Kidney (tissue), 13 donors: ENCODE measurements at regions not wholly inside any gene's neighbourhood (a gene's known extent, or its start where the extent isn't known, plus 50 kb on each side); places are given as distances from the start of the nearest gene placed in this dataset.

Experiments
- DNase-seq, 5 donors: peaks; one replicate each; pipeline ENCODE4 v3.0.0-alpha.2; 2013 to 2020
- FAIRE-seq: peaks from 2 replicates; lab custom pipeline; 2012; peaks lifted over from hg19 to GRCh38; lab: Jason Lieb, UNC
- H3K27ac ChIP-seq, 2 donors: one replicate each; pipeline ENCODE4 v1.7.0; 2013; ENCODE audit warnings: low read depth in 2 of 2, low read length in 2 of 2, inconsistent platforms in 1 of 2
- H3K27me3 ChIP-seq: one replicate; pipeline ENCODE4 v1.7.1; 2013; ENCODE audit warnings: low read length, inconsistent platforms; ENCODE audit not compliant: control insufficient read depth, insufficient read depth
- H3K36me3 ChIP-seq, 3 donors: one replicate each; pipeline versions ENCODE4 v1.7.0 to v1.7.1; 2013; ENCODE audit warnings: low read length in 3 of 3, control low read depth in 1 of 3, inconsistent platforms in 1 of 3; ENCODE audit not compliant: insufficient read depth in 3 of 3, control insufficient read depth in 2 of 3
- H3K4me1 ChIP-seq, 3 donors: one replicate each; pipeline versions ENCODE4 v1.7.0 to v1.7.1; 2013; ENCODE audit warnings: low read length in 3 of 3, inconsistent platforms in 1 of 3, low read depth in 1 of 3; ENCODE audit not compliant: control insufficient read depth in 2 of 3, insufficient read depth in 2 of 3
- H3K4me3 ChIP-seq, 3 donors: one replicate each; pipeline versions ENCODE4 v1.7.0 to v1.8.1; 2013; ENCODE audit warnings: low read length in 3 of 3, control low read depth in 1 of 3, inconsistent platforms in 1 of 3
- H3K9ac ChIP-seq, 3 donors: one replicate each; pipeline versions ENCODE4 v1.7.0 to v1.7.1; 2013; ENCODE audit warnings: low read length in 3 of 3, control low read depth in 1 of 3, inconsistent platforms in 1 of 3
- H3K9me3 ChIP-seq, 3 donors: one replicate each; pipeline versions ENCODE4 v1.7.0 to v1.7.1; 2013; ENCODE audit warnings: low read length in 3 of 3, control low read depth in 1 of 3, inconsistent platforms in 1 of 3; ENCODE audit not compliant: control insufficient read depth in 2 of 3, insufficient read depth in 1 of 3
- intact Hi-C: fragments of 100-400 bp; cut with DNase I; formaldehyde crosslinking; loops from one replicate; pipeline ENCODE4 v1.11.1; 2022
- TF ChIP-seq, protein P1 (sequence below): IDR thresholded peaks from 3 replicates; pipeline ENCODE4 v1.5.1; 2012; ENCODE audit warnings: mild to moderate bottlenecking, moderate library complexity, borderline replicate concordance; ENCODE audit not compliant: insufficient read depth; ENCODE audit errors: extremely low read depth
- donor health status: control.
- donor health status: control.
- donor health status: control.
- donor health status: control.
- donor health status: control.
- donor health status: DM: yes; HTN: yes; CAD: no.
- donor health status: Normal renal cell carcinoma (clear cell type).

DNA sequence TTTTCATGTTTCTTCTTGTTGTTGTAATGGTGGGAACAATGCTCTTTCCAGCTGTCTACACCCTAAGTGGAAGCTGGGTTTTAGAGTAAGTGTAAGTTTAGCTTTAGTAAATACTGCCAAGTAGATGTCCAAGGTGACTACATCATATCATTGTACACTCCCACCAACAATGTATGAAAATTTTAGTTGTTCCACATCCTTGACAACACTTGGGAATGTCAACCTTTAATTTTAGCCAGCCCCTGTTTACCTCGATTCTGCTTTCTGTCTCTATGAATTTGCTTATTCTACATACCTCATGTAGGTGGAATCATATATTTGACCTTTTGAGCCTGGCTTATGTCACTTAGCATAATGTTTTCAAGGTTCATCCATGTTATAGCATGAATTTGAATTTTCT, 93.0 kb downstream of the MTPAP start:
- FAIRE-seq (no peak), DNase-seq (no peak)
- Histone ChIP-seq H3K4me3 (no peak overlapping the region), H3K9me3 (no peaks in the 10 kb centered on the region), H3K27me3 (no peaks in the 10 kb centered on the region), H3K9ac (no peak overlapping the region), H3K27ac (no peak overlapping the region), H3K4me1 (no peaks in the 10 kb centered on the region), H3K36me3 (no peaks in the 10 kb centered on the region)
- intact Hi-C loops: no loop called here
- TF ChIP-seq, protein P1, sequence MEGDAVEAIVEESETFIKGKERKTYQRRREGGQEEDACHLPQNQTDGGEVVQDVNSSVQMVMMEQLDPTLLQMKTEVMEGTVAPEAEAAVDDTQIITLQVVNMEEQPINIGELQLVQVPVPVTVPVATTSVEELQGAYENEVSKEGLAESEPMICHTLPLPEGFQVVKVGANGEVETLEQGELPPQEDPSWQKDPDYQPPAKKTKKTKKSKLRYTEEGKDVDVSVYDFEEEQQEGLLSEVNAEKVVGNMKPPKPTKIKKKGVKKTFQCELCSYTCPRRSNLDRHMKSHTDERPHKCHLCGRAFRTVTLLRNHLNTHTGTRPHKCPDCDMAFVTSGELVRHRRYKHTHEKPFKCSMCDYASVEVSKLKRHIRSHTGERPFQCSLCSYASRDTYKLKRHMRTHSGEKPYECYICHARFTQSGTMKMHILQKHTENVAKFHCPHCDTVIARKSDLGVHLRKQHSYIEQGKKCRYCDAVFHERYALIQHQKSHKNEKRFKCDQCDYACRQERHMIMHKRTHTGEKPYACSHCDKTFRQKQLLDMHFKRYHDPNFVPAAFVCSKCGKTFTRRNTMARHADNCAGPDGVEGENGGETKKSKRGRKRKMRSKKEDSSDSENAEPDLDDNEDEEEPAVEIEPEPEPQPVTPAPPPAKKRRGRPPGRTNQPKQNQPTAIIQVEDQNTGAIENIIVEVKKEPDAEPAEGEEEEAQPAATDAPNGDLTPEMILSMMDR: no peak

DNA sequence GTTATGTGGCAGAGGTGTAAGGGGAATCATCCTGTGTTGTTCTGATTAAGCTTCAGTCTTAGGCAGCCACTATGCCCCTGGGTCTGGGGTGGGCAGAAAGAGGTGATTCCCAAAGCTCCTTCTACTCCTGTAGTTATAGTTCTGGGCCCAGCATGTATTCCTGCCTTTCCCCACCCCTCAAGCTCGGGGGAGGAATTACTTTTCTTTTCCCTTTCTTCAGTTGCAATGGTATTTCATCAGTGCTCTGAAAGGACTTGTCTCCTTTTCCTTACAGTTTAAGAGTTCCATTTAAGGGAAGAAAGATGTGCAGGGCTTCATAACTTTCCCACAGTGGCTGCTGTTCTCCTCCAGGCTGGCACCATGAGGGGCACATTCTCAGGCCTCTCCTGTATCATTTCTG, 94.2 kb downstream of the MTPAP start:
- Histone ChIP-seq H3K4me1 (no peaks in the 10 kb centered on the region), H3K27me3 (no peaks in the 10 kb centered on the region), H3K36me3 (no peaks in the 10 kb centered on the region), H3K9me3 (no peaks in the 10 kb centered on the region), H3K27ac (no peak overlapping the region), H3K9ac (no peak overlapping the region), H3K4me3 (no peak overlapping the region)
- TF ChIP-seq, protein P1: no peak
- FAIRE-seq (no peak), DNase-seq (no peak)
- intact Hi-C loops: no loop called here

DNA sequence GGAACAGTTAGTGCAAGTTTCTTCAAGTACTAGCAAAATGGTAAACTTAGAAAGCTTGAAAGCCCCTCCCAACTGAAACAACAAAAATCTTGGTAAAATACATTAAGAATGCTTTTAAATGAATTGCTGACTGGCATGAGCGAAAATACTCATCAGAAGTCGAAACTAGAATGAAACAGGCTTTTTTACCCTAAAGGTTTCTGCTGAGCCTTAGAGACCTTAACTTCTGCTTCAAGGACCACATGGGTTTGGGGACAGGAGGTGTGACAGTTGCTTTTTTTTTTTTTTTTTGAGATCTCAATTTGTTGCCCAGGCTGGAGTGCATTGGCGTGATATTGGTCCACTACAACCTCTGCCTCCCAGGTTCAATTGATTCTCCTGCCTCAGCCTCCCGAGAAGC, 100.3 kb downstream of the MTPAP start:
- intact Hi-C loops: no loop called here
- DNase-seq: no peak
- no peaks in the 10 kb centered on the region for H3K4me1 ChIP-seq

DNA sequence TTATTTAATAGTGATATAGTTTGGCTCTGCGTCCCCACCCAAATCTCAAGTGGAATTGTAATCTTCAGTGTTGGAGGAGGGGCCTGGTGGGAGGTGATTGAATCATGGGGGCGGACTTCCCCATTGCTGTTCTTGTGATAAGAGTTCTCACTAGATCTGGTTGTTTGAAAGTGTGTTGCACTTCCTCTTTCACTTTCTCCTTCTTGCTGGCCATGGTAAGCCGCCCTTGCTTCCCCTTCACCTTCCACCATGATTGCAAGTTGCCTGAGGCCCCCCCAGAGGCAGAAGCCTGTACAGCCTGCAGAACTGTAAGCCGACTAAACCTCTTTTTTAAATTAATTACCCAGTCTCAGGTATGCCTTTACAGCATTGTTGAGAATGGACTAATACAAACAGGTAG, 101.4 kb downstream of the MTPAP start:
- intact Hi-C loops: no loop called here
- no peak for FAIRE-seq

More for the DNA sequence above, 100.3 kb downstream of the MTPAP start:
- no peak for FAIRE-seq
- Histone ChIP-seq H3K27me3 (no peaks in the 10 kb centered on the region), H3K9ac (no peak overlapping the region), H3K36me3 (no peaks in the 10 kb centered on the region), H3K4me3 (no peak overlapping the region), H3K9me3 (no peaks in the 10 kb centered on the region), H3K27ac (no peak overlapping the region)
- TF ChIP-seq, protein P1: no peak

More for the DNA sequence above, 101.4 kb downstream of the MTPAP start:
- Histone ChIP-seq H3K36me3 (no peaks in the 10 kb centered on the region), H3K9ac (no peak overlapping the region), H3K9me3 (no peaks in the 10 kb centered on the region), H3K4me1 (no peaks in the 10 kb centered on the region), H3K4me3 (no peak overlapping the region), H3K27ac (no peak overlapping the region), H3K27me3 (no peaks in the 10 kb centered on the region)
- TF ChIP-seq, protein P1: no peak
- no peak for DNase-seq
